ENCODE measurements at regions not wholly inside any gene's neighbourhood (a gene's known extent, or its start where the extent isn't known, plus 50 kb on each side); places are given as distances from the start of the nearest gene placed in this dataset.
"Not testable (repeated sequence)": the region's sequence is repeated elsewhere in the genome, so short reads cannot be mapped to it uniquely, and the experiment has no call there.

DNA sequence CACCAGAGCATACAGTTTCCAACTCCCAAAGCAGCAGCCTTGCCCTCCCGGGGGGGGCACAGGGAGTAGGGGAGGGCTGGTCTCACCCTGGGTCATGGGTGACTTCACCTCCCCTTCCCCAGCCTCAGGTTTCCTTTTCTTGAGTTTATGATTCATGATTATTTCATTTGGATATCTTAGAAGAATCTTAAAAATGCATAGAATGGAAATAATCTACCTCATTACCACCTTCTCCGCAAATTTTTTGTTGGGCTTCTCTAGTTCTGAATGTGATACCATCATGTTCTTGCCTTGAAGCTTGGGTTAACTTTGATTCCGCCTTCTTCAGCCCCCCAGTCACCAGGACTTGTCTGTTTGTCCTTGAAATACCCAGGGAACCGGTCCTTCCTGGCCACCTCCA is 148.8 kb upstream of the ROPN1 start:
- no peak for DNase-seq

DNA sequence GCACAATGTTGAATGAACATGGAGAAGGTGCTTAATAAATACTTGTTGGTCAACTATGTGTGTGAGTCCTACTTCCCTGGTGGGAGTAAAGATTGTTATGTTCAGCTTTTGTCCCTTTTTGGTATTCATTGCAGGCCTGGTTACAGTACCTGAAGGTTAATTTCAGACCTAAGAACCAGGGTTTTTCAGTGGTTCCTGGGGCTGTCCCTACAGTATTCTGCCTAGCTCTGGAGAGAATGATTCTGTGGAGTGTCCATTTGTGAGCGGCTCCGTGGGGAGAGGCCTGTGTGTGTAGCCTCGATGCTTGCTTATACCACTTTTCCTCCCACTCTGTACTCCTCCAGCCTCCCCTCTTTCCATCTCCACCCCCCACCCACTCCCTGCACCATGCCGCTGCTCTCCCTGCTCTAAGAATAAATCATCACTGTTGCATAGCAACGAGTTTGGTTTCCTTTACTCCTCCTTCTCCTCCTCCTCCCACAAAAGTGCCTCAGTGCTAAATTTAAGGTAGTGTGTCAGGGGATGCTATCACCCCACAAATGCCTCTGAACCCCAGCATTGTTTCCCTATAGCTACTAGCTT is 150.6 kb upstream of the ROPN1 start:
- no peak for DNase-seq

DNA sequence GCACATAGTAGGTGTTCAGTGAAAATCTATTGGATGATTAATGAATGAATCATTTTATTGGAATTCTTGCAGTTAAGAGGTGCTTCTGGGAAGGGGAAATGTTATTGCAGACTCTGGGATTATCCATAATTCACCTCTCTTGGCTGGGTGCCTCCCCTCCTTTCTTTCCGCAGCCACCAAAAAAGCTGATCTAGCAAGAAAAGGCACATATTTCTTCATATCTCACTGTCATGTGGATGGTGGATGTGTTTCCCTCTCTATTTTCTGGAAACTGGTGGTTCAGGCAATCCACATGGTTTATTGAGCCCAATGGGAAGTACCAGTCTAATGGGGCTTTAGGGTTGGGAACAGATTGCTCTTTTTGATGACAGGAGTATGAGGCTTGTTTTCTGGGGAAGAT is 151.1 kb upstream of the ROPN1 start:
- no peak for DNase-seq

GRCh38 chr3:124144035-124144814 is 152.3 kb upstream of the ROPN1 start:
- DNase-seq, result no peak

DNA sequence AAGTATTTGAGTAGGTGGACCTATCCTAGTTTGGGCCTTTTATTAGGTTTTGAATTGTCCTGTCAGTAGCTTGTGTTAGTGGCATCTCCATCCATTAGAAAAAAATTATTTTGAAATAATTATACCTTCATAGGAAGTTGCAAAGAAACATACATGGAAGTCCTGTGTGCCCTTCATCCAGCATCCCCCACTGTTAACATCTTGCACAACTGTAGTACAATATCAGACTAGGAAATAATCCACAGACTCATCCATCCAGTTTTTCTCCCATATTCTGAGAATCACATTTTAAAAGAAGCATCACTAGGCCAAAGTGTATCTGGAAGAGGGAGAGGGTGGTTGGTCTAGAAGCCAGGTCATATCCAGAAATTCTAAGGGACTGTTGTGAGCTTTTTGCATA is 155.5 kb upstream of the ROPN1 start:
- DNase-seq, result no peak

DNA sequence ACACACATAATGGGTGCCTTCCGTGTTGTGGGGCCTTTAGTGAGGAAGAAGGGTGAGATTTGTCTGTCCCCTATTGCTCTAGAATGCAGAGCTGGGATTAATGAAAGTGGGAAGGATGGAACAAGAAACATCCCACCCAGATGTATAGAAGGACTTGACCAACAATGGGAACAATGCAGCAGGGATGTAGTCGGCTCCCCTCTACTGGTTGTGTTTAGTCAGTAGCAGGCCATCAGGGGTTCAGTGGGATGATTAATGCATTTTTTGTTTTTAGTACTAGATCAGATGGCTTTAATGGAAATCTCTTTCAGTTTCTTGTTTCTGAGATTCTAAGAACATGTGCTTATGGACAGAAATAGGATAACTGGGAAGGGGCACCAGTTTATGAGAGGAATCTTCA is 156.0 kb upstream of the ROPN1 start:
- peak; percentile 28 for DNase-seq

DNA sequence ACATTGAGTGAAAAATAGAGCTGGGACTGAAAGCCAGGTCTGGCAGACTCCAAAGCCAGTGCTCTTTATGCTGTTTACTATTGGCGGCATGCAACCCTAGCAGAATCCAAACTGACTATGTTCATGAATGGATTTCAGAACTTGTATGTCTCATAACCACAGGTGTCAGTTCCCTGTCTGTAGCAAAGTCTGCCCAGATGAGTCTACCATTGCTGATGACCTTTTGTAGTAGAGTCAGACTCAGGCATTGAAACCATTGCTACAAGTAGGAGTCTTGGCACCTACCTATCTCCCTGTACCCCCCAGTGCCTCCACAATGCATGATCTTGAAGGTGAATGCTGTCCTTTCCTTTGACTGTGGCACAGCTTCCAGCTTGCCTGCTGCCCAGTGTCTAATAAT is 157.2 kb upstream of the ROPN1 start:
- DNase-seq, result no peak

DNA sequence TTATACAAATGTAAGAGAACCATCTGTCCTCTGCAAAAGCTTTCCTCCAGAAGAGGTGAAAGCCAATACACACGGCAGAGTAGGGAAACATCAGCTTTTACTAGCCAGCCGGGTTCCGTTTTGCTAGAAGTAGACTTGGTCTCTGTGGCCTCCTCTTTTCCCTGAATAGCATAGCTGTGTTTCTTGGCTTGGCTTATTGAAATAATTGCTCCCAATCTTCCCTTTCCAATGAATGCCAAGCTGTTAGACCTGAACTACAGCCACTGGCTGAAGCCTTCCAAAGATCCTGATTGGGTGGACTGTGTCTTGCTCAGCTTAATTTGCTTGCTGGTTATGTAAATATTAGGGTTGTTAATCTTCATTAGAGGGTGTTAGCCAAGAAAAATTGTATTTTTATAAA is 157.8 kb upstream of the ROPN1 start:
- DNase-seq, result no peak

GRCh38 chr3:124152891-124153290 is 161.0 kb upstream of the ROPN1 start:
- DNase-seq, result not testable (repeated sequence)

GRCh38 chr3:124156866-124157712 is 165.2 kb upstream of the ROPN1 start:
- DNase-seq, result peak; percentile 13

DNA sequence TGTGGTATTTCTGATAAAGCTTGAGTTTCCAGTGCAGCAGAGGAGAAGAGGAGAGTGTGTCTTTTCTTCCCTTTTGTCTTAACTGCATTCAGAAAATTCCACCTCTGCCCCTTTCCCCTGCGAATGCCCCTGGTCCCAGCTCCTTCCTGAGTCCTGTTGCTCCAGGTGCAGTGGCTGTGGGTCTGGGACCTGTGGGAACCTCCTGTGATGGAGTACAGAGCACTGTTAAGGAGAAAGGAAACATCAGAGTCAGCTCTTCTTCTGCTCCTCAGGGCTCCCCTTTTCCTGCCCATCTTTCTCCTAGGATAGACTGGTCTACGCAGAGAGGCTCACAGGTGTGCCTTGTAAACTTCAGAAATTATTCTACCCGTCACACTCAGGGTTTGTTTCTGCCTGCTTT is 165.8 kb upstream of the ROPN1 start:
- DNase-seq, result no peak

GRCh38 chr3:124158168-124158881 is 166.4 kb upstream of the ROPN1 start:
- no peak for DNase-seq

- DNase-seq, result no peak
These were observed 169.5 kb upstream of the ROPN1 start for GRCh38 chr3:124161448-124161847.

DNA sequence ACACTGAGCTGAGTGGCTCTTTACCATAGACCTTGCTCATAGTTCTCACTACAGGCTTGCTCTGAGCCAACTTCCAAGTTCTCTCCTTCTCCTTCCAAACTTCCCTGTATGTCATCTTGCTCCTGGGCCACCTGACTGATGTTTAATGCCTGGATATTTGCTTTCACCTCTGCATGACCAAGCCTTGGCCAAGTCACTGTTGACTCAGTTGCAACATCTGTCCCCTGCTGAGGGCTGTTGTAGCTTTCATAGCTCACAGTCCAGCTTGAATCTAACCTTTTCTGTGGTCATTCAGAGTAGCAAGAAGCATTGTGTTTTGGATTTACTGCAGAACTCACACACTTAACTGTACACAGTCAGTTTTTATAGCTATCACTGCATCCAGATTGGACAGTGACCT is 171.8 kb upstream of the ROPN1 start:
- DNase-seq, result no peak

GRCh38 chr3:124168271-124168670 is 176.3 kb upstream of the ROPN1 start:
- DNase-seq, result peak; percentile 9

DNA sequence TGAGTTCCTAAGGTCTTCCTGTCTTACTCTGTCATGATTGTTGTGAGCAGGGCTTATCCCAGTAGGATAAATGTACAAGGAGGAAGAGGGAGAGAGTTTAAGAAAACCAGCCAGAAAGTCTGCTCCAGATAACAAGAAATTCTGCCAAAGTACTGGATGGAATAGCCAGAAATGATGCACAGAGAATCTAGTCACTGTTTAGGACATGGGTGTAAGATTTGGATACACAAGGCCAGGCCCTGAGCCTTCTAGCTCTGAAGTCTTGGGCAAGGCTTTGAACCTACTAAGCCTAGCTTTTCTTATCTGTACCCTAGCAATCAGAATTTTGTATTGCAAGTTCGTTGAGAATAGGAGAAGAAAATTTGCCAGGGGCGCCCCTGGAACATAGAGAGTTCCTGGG is 180.4 kb upstream of the ROPN1 start:
- no peak for DNase-seq

GRCh38 chr3:124172816-124173215 is 180.9 kb upstream of the ROPN1 start:
- DNase-seq, result no peak

- DNase-seq, result peak; percentile 17
These were observed 182.6 kb upstream of the ROPN1 start for GRCh38 chr3:124174476-124174875.

- no peak for DNase-seq
These were observed 183.3 kb upstream of the ROPN1 start for GRCh38 chr3:124174910-124175874.

- no peak for DNase-seq
These were observed 185.1 kb upstream of the ROPN1 start for GRCh38 chr3:124177071-124177470.

DNA sequence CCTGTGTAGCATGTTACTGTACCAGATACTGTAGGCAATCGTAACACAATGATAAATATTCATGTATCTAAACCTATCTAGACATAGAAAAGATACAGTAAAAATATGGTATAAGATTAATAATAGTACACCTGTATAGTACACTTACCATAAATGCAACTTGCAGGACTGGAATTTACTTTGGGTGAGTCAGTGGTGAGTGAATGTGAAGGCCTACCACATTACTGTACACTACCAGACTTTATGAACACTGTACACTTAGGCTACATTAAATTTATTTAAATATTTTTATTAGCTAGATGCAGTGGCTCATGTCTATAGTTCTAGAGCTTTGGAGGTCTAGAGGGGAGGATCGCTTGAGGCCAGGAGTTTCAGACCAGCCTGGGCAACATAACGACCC is 186.6 kb upstream of the ROPN1 start:
- DNase-seq, result no peak

- DNase-seq, result peak; percentile 6
These were observed 208.5 kb upstream of the ROPN1 start for GRCh38 chr3:124200407-124200806.
